Uterus (tissue), 2 donors: ENCODE measurements at regions not wholly inside any gene's neighbourhood (a gene's known extent, or its start where the extent isn't known, plus 50 kb on each side); places are given as distances from the start of the nearest gene placed in this dataset.

ENCODE experiments used
- POLR2A ChIP-seq, 2 donors: fragments of 450-650 bp; IDR thresholded peaks; one replicate each; pipeline ENCODE4 v1.6.1; 2016; ENCODE audit warnings: antibody characterized with exemption in 2 of 2, mild to moderate bottlenecking in 1 of 2, moderate library complexity in 1 of 2
- TF ChIP-seq, protein P1 (sequence below), 4 experiments: fragments of 200-600 bp in 2 of 4; fragments of 450-650 bp in 2 of 4; sonication (generic) in 2 of 4; IDR thresholded peaks; one replicate each; pipeline ENCODE4 v1.5.1; 2016 to 2019; ENCODE audit warnings: antibody characterized with exemption in 4 of 4, mild to moderate bottlenecking in 2 of 4, moderate library complexity in 1 of 4

DNA sequence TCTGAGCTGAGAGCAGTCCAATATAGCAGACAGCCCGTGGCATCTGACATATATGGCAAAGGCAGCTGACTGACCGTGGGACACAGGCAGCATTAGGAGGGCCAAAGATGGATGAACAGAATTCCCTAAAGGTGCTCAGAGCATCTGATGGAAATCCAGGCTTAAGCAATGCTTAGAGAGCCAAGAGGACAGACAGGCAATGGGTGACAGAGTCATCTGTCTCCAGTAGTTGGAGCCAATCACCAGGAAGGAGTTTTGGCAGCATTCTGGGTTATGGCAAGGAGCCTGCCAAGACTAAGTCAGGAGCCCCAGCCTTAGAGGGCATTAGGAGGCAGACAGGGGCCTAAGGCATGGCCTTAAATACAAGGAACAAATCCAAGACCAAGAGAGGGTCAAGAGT lies 153.3 kb upstream of the USP9X start:
- TF ChIP-seq POLR2A (IDR thresholded peaks at IDR 0.05): no peak
- TF ChIP-seq, protein P1, sequence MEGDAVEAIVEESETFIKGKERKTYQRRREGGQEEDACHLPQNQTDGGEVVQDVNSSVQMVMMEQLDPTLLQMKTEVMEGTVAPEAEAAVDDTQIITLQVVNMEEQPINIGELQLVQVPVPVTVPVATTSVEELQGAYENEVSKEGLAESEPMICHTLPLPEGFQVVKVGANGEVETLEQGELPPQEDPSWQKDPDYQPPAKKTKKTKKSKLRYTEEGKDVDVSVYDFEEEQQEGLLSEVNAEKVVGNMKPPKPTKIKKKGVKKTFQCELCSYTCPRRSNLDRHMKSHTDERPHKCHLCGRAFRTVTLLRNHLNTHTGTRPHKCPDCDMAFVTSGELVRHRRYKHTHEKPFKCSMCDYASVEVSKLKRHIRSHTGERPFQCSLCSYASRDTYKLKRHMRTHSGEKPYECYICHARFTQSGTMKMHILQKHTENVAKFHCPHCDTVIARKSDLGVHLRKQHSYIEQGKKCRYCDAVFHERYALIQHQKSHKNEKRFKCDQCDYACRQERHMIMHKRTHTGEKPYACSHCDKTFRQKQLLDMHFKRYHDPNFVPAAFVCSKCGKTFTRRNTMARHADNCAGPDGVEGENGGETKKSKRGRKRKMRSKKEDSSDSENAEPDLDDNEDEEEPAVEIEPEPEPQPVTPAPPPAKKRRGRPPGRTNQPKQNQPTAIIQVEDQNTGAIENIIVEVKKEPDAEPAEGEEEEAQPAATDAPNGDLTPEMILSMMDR (IDR thresholded peaks at IDR 0.05): no peak
